WTC11 (cell line): ENCODE measurements at regions not wholly inside any gene's neighbourhood (a gene's known extent, or its start where the extent isn't known, plus 50 kb on each side); places are given as distances from the start of the nearest gene placed in this dataset.

ENCODE experiments used
- ATAC-seq: fragments of 200-7000 bp; cut with Tn5 transposase; 2 replicates; pipeline ENCODE4 v1.10.0; 2021; ENCODE audit warnings: mild to moderate bottlenecking, moderate library complexity
- CTCF ChIA-PET: fragments of 300-600 bp; sonication (Branson Sonifier 250); formaldehyde crosslinking; loops from one replicate; lab custom pipeline; 2021; ENCODE audit warnings: antibody characterized with exemption; lab: Charles Lee
- POLR2A ChIA-PET: fragments of 350-600 bp; sonication (Branson Sonifier 250); formaldehyde crosslinking; loops from one replicate; lab custom pipeline; 2021; ENCODE audit warnings: antibody characterized with exemption; lab: Charles Lee
- DNase-seq: peaks from one replicate; pipeline ENCODE4 v3.0.0; 2021; ENCODE audit warnings: low spot score
- H3K27ac Mint-ChIP-seq: 2 replicates; pipeline ENCODE4 v1.8.0; 2021; ENCODE audit warnings: mixed read lengths
- H3K27me3 Mint-ChIP-seq: 2 replicates; pipeline ENCODE4 v1.8.0; 2021; ENCODE audit warnings: low read depth, mild to moderate bottlenecking, moderate library complexity, mixed read lengths
- H3K36me3 Mint-ChIP-seq: 2 replicates; pipeline ENCODE4 v1.8.0; 2021; ENCODE audit warnings: mixed read lengths
- H3K4me1 Mint-ChIP-seq: 2 replicates; pipeline ENCODE4 v1.8.0; 2022; ENCODE audit warnings: mixed read lengths
- H3K4me3 Mint-ChIP-seq: 2 replicates; pipeline ENCODE4 v1.8.0; 2021; ENCODE audit warnings: mild to moderate bottlenecking, moderate library complexity, mixed read lengths
- H3K9me3 Mint-ChIP-seq: 2 replicates; pipeline ENCODE4 v1.8.0; 2021; ENCODE audit warnings: mixed read lengths
- FOXP4 ChIP-seq: sonication (generic); formaldehyde crosslinking; IDR thresholded peaks from 2 replicates; pipeline ENCODE4 v1.8.0; 2022; ENCODE audit warnings: mild to moderate bottlenecking, missing genetic modification reagents
- GRHL2 ChIP-seq: fragments of 250-450 bp; sonication (Bioruptor Pico); IDR thresholded peaks from 2 replicates; pipeline ENCODE4 v1.8.0; 2022; ENCODE audit warnings: mild to moderate bottlenecking, moderate library complexity; ENCODE audit not compliant: insufficient replicate concordance, severe bottlenecking
- JAZF1 ChIP-seq: fragments of 250-450 bp; sonication (Bioruptor Pico); IDR thresholded peaks from 2 replicates; pipeline ENCODE4 v1.9.0; 2021; ENCODE audit warnings: moderate library complexity, mild to moderate bottlenecking, inconsistent platforms
- MLX ChIP-seq: sonication (generic); formaldehyde crosslinking; IDR thresholded peaks from 2 replicates; pipeline ENCODE4 v1.8.1; 2023; ENCODE audit warnings: mild to moderate bottlenecking, missing genetic modification reagents, moderate library complexity
- MXD4 ChIP-seq: fragments of 250-450 bp; sonication (Bioruptor Pico); IDR thresholded peaks from 2 replicates; pipeline ENCODE4 v1.8.0; 2021; ENCODE audit warnings: mild to moderate bottlenecking, moderate library complexity, borderline replicate concordance
- OVOL2 ChIP-seq: fragments of 250-450 bp; sonication (Bioruptor Pico); IDR thresholded peaks from 2 replicates; pipeline ENCODE4 v1.9.0; 2021; ENCODE audit warnings: mild to moderate bottlenecking, borderline replicate concordance
- SP1 ChIP-seq: sonication (generic); formaldehyde crosslinking; conservative IDR thresholded peaks from 2 replicates; pipeline ENCODE4 v1.8.1; 2022; ENCODE audit warnings: missing genetic modification reagents
- TEAD4 ChIP-seq: sonication (generic); formaldehyde crosslinking; IDR thresholded peaks from 2 replicates; pipeline ENCODE4 v1.8.0; 2022; ENCODE audit warnings: mild to moderate bottlenecking, missing genetic modification reagents
- ZNF219 ChIP-seq: sonication (generic); formaldehyde crosslinking; IDR thresholded peaks from 2 replicates; pipeline ENCODE4 v1.8.0; 2023; ENCODE audit warnings: missing genetic modification reagents, mild to moderate bottlenecking, borderline replicate concordance
- ZNF532 ChIP-seq: fragments of 250-450 bp; sonication (Bioruptor Pico); IDR thresholded peaks from 2 replicates; pipeline ENCODE4 v1.9.0; 2021; ENCODE audit warnings: mild to moderate bottlenecking, borderline replicate concordance
- TF ChIP-seq, protein P1 (sequence below): fragments of 250-450 bp; sonication (Bioruptor Pico); IDR thresholded peaks from 2 replicates; pipeline ENCODE4 v1.9.0; 2021; ENCODE audit warnings: mild to moderate bottlenecking
- TF ChIP-seq, protein P2 (sequence below): fragments of 200-600 bp; IDR thresholded peaks from 2 replicates; pipeline ENCODE4 v1.8.0; 2022; ENCODE audit warnings: antibody characterized with exemption
- TF ChIP-seq, protein P3 (sequence below): fragments of 250-450 bp; sonication (Bioruptor Pico); IDR thresholded peaks from 2 replicates; pipeline ENCODE4 v1.9.0; 2021; ENCODE audit warnings: moderate library complexity, mild to moderate bottlenecking, inconsistent platforms, borderline replicate concordance
- TF ChIP-seq, protein P4 (sequence below): sonication (generic); formaldehyde crosslinking; IDR thresholded peaks from 2 replicates; pipeline ENCODE4 v1.8.1; 2022; ENCODE audit warnings: missing genetic modification reagents, borderline replicate concordance

GRCh38 chr9:31347082-31347617, 1037.3 kb upstream of the ACO1 start (continued):
- no peak for TF ChIP-seq ZNF532
- no peak for TF ChIP-seq MXD4 (CRISPR knock-in tag)
- TF ChIP-seq, protein P1, sequence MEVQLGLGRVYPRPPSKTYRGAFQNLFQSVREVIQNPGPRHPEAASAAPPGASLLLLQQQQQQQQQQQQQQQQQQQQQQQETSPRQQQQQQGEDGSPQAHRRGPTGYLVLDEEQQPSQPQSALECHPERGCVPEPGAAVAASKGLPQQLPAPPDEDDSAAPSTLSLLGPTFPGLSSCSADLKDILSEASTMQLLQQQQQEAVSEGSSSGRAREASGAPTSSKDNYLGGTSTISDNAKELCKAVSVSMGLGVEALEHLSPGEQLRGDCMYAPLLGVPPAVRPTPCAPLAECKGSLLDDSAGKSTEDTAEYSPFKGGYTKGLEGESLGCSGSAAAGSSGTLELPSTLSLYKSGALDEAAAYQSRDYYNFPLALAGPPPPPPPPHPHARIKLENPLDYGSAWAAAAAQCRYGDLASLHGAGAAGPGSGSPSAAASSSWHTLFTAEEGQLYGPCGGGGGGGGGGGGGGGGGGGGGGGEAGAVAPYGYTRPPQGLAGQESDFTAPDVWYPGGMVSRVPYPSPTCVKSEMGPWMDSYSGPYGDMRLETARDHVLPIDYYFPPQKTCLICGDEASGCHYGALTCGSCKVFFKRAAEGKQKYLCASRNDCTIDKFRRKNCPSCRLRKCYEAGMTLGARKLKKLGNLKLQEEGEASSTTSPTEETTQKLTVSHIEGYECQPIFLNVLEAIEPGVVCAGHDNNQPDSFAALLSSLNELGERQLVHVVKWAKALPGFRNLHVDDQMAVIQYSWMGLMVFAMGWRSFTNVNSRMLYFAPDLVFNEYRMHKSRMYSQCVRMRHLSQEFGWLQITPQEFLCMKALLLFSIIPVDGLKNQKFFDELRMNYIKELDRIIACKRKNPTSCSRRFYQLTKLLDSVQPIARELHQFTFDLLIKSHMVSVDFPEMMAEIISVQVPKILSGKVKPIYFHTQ (CRISPR knock-in tag), result no peak
- TF ChIP-seq FOXP4, result no peak
- TF ChIP-seq MLX (CRISPR knock-in tag), result no peak
- TF ChIP-seq, protein P2, sequence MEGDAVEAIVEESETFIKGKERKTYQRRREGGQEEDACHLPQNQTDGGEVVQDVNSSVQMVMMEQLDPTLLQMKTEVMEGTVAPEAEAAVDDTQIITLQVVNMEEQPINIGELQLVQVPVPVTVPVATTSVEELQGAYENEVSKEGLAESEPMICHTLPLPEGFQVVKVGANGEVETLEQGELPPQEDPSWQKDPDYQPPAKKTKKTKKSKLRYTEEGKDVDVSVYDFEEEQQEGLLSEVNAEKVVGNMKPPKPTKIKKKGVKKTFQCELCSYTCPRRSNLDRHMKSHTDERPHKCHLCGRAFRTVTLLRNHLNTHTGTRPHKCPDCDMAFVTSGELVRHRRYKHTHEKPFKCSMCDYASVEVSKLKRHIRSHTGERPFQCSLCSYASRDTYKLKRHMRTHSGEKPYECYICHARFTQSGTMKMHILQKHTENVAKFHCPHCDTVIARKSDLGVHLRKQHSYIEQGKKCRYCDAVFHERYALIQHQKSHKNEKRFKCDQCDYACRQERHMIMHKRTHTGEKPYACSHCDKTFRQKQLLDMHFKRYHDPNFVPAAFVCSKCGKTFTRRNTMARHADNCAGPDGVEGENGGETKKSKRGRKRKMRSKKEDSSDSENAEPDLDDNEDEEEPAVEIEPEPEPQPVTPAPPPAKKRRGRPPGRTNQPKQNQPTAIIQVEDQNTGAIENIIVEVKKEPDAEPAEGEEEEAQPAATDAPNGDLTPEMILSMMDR, result no peak
- TF ChIP-seq, protein P3, sequence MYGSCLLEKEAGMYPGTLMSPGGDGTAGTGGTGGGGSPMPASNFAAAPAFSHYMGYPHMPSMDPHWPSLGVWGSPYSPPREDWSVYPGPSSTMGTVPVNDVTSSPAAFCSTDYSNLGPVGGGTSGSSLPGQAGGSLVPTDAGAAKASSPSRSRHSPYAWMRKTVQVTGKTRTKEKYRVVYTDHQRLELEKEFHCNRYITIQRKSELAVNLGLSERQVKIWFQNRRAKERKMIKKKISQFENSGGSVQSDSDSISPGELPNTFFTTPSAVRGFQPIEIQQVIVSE (CRISPR knock-in tag), result no peak
- TF ChIP-seq GRHL2 (CRISPR knock-in tag), result no peak

DNA sequence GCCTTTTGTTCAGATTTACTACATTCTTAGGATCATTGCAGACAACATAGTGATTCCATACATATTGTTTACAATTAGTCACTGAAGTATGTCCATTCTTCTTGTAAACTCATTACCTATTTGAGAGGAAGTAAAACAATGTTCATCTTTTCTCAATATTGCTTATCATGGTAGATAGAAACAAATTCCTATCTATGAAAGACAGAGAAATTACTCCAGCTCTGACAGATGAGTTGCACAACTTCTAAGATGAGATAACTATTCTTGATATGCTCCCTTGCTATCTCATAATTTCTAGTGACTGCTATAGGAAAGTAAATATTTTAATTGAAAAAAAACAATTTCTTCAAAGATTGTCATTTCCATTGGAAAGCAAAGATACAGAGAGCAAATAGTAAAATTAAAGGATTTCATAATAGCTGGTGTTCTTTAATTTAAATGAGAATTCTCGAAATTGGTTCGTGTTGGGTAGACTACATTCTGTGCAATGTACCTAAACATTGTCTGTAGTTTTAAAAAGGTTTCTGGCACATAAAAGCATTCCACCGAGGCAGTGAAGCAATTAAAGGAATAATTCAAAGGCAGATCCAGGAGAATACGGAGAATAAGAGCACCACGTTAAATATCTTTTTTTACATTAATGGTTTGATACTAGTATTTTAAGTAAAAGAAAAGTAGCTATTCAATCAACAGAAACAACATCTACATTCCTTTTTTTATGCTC, 1029.1 kb upstream of the ACO1 start:
- DNase-seq (no peak), ATAC-seq (no peak)
- no peak overlapping the region for H3K4me3 Mint-ChIP-seq
- ChIA-PET CTCF (no interaction called here), POLR2A (no interaction called here)
- H3K27ac Mint-ChIP-seq, result no peak overlapping the region
- H3K36me3 Mint-ChIP-seq, result no peaks in the 10 kb centered on the region
- peaks cover 12% of the 10 kb centered on the region; the same call in 1 of the 2 replicates for H3K27me3 Mint-ChIP-seq
- H3K4me1 Mint-ChIP-seq, result no peaks in the 10 kb centered on the region
- no peaks in the 10 kb centered on the region for H3K9me3 Mint-ChIP-seq
- no peak for TF ChIP-seq MLX (CRISPR knock-in tag)
- TF ChIP-seq MXD4 (CRISPR knock-in tag), result no peak
- TF ChIP-seq, protein P4, sequence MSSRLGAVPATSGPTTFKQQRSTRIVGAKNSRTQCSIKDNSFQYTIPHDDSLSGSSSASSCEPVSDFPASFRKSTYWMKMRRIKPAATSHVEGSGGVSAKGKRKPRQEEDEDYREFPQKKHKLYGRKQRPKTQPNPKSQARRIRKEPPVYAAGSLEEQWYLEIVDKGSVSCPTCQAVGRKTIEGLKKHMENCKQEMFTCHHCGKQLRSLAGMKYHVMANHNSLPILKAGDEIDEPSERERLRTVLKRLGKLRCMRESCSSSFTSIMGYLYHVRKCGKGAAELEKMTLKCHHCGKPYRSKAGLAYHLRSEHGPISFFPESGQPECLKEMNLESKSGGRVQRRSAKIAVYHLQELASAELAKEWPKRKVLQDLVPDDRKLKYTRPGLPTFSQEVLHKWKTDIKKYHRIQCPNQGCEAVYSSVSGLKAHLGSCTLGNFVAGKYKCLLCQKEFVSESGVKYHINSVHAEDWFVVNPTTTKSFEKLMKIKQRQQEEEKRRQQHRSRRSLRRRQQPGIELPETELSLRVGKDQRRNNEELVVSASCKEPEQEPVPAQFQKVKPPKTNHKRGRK (CRISPR knock-in tag), result no peak
- TF ChIP-seq TEAD4 (CRISPR knock-in tag), result no peak
- no peak for TF ChIP-seq ZNF219 (CRISPR knock-in tag)
- TF ChIP-seq OVOL2 (CRISPR knock-in tag), result no peak
- TF ChIP-seq JAZF1, result no peak
- TF ChIP-seq SP1, result no peak
- TF ChIP-seq, protein P3 (CRISPR knock-in tag), result no peak
